ENCODE measurements at regions not wholly inside any gene's neighbourhood (a gene's known extent, or its start where the extent isn't known, plus 50 kb on each side); places are given as distances from the start of the nearest gene placed in this dataset.

DNA sequence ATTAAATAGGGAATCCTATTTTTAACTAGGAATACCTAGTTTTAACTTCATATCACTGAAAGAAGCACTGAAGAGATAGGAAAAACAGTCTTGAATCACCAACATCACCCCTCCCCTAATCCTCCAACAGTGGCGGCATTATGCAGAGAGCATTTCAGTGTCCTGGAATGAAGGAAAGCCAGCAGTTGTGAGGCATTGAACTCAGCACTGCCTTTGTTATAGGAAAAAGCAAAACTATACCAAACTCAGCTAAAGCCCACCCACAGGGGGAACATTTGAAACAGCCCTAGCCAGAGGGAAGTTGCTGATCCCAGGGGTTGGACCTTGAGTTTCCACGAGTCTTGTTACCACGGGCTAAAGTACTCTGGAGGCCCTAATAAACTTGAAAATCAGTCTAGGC lies 310.6 kb upstream of the EDIL3 start:
- TF ChIP-seq, protein P1, sequence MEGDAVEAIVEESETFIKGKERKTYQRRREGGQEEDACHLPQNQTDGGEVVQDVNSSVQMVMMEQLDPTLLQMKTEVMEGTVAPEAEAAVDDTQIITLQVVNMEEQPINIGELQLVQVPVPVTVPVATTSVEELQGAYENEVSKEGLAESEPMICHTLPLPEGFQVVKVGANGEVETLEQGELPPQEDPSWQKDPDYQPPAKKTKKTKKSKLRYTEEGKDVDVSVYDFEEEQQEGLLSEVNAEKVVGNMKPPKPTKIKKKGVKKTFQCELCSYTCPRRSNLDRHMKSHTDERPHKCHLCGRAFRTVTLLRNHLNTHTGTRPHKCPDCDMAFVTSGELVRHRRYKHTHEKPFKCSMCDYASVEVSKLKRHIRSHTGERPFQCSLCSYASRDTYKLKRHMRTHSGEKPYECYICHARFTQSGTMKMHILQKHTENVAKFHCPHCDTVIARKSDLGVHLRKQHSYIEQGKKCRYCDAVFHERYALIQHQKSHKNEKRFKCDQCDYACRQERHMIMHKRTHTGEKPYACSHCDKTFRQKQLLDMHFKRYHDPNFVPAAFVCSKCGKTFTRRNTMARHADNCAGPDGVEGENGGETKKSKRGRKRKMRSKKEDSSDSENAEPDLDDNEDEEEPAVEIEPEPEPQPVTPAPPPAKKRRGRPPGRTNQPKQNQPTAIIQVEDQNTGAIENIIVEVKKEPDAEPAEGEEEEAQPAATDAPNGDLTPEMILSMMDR (IDR thresholded peaks at IDR 0.05): no peak
- no peak for ATAC-seq
- Histone ChIP-seq H3K27ac (no peak overlapping the region), H3K4me1 (no peaks in the 10 kb centered on the region), H3K27me3 (ENCODE audit: low read depth) (no peaks in the 10 kb centered on the region), H3K4me3 (no peak overlapping the region), H3K36me3 (no peaks in the 10 kb centered on the region), H3K9me3 (peaks cover 5% of the 10 kb centered on the region)
- no peak for DNase-seq
- intact Hi-C loops (cut with DNase I): no loop called here

DNA sequence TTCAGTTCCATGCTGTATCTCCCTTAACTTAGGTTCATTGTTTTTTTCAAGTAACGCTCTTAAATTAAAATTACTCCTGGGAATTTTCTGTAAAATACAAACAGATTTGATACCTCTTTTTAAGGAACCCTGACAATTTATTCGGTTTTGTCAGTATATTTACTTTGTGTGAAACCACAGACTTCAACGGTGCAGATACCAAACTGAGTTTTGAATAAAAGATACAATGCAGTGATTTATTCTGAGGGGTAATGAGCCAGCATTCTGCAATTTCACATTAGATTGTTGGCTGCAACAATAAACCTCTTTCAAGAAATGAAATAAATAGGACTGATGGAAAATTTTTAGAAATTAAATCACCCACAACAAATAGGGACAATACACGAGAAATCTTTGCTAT lies 308.6 kb upstream of the EDIL3 start:
- Histone ChIP-seq H3K27ac (no peak overlapping the region), H3K4me3 (no peak overlapping the region), H3K36me3 (no peaks in the 10 kb centered on the region), H3K9me3 (peaks cover 5% of the 10 kb centered on the region), H3K27me3 (ENCODE audit: low read depth) (no peaks in the 10 kb centered on the region), H3K4me1 (no peaks in the 10 kb centered on the region)
- intact Hi-C loops (cut with DNase I): no loop called here
- TF ChIP-seq, protein P1 (IDR thresholded peaks at IDR 0.05): no peak
- ATAC-seq (no peak), DNase-seq (no peak)

DNA sequence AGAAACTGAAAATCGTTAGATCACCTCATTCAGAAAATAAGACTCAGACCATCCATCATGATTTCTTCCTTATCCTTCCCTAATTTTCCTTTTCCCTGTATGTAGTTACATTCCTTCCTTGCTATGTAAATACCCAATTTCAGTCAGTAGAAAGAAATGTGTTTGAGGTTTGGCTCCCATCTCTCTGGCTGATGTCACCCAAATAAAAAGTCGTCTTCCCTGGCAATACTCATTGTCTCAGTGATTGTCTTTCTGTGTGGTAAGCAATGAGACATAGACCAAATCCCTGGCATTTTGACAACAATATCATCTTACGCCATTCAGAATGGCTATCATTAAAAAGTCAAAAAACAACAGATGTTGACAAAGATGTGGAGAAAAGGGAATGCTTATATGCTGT lies 303.9 kb upstream of the EDIL3 start:
- H3K27ac ChIP-seq: no peak overlapping the region
- ATAC-seq (no peak), DNase-seq (no peak)
- no peaks in the 10 kb centered on the region for H3K9me3 ChIP-seq
- no peak overlapping the region for H3K4me3 ChIP-seq
- no peaks in the 10 kb centered on the region for H3K36me3 ChIP-seq
- H3K4me1 ChIP-seq: no peaks in the 10 kb centered on the region
- intact Hi-C loops (cut with DNase I): no loop called here
- H3K27me3 ChIP-seq (ENCODE audit: low read depth): no peaks in the 10 kb centered on the region
- TF ChIP-seq, protein P1 (IDR thresholded peaks at IDR 0.05): no peak

DNA sequence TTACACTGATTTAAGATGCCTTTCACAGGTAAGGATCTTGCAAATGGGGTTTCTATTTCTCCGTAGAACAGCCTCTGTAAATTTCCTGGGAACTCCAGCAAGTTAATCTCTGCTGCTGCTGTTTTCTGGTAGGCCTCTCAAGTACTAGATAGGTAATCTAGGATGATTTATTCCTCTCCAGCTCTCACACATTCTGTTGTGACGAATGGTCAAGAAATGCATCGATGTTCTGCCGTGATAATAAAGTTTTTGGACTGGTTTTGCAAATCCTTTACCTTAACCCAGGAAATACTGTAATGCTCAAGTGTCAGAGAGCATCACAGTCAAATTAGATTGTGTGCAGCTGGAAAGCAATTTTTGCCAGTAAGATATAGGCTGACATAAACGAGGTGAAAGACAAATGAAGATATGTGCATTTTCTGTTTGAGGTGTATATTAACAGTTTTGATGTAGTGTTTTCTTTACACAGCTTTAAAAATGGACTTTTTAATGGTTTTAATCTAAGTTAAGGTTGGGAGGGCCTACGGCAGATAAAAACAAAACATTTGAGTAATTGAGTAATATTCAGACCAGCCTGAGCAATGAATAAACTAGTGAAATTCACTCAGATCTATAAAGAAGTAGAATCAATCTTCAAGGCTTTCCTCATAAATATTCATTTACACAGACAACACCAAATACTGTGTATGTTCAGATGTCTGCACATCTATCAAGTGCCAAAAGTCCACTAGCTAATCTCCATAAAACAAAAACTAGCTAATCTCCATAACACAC lies 300.6 kb upstream of the EDIL3 start:
- Histone ChIP-seq H3K27ac (no peak overlapping the region), H3K36me3 (no peaks in the 10 kb centered on the region), H3K9me3 (no peaks in the 10 kb centered on the region), H3K27me3 (ENCODE audit: low read depth) (no peaks in the 10 kb centered on the region), H3K4me3 (no peak overlapping the region), H3K4me1 (no peaks in the 10 kb centered on the region)
- TF ChIP-seq, protein P1 (IDR thresholded peaks at IDR 0.05): no peak
- intact Hi-C loops (cut with DNase I): no loop called here
- no peak for ATAC-seq
- no peak for DNase-seq

DNA sequence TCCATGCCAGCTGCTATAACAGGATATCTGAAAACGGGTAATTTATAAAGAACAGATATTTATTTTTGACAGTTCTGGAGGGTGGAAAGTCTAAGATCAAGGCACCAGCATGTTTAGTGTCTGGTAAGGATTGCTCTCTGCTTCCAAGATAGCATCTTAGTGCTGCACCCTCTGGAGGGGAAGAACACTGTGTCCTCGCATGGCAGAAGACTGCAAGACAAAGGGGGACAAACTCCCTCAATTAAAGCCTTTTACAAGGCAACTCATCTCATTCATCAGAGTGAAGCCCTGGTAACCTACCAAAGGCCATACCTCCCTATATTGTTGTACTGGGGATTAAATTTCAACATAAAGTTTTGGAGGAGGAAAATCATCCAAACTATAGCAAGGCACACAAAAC lies 298.9 kb upstream of the EDIL3 start:
- TF ChIP-seq, protein P1 (IDR thresholded peaks at IDR 0.05): no peak
- Histone ChIP-seq H3K9me3 (no peaks in the 10 kb centered on the region), H3K27me3 (ENCODE audit: low read depth) (no peaks in the 10 kb centered on the region), H3K4me1 (no peaks in the 10 kb centered on the region), H3K36me3 (no peaks in the 10 kb centered on the region), H3K27ac (no peak overlapping the region), H3K4me3 (no peak overlapping the region)
- no peak for DNase-seq
- intact Hi-C loops (cut with DNase I): no loop called here
- ATAC-seq: no peak
